SK-N-DZ (cell line): ENCODE measurements at regions not wholly inside any gene's neighbourhood (a gene's known extent, or its start where the extent isn't known, plus 50 kb on each side); places are given as distances from the start of the nearest gene placed in this dataset.

Source experiments
- DNase-seq: peaks from one replicate; pipeline ENCODE4 v3.0.0-alpha.2; 2015; ENCODE audit warnings: low spot score

DNA sequence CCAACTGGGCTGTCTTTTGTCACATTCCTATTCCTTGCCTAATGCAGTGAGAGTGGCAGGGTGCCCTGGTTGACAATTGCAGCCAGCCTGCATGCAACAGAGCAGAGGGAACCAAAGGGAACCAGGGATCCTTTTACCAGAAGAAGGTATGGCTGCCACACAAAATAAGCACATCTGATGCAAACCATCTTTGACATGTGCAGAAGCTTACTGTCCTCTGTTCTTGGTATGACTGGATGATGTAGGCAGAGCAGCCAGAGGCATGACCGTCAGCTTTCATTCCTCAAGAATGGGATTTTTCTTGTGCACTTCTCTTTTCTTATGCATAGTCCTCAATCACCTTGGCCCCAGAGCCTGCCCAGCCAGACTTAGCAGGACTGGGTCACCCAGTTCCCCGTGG lies 116.1 kb downstream of the UQCRFS1 start:
- DNase-seq, result no peak

- DNase-seq, result no peak
These were observed 119.4 kb downstream of the UQCRFS1 start for GRCh38 chr19:29093553-29093908.

DNA sequence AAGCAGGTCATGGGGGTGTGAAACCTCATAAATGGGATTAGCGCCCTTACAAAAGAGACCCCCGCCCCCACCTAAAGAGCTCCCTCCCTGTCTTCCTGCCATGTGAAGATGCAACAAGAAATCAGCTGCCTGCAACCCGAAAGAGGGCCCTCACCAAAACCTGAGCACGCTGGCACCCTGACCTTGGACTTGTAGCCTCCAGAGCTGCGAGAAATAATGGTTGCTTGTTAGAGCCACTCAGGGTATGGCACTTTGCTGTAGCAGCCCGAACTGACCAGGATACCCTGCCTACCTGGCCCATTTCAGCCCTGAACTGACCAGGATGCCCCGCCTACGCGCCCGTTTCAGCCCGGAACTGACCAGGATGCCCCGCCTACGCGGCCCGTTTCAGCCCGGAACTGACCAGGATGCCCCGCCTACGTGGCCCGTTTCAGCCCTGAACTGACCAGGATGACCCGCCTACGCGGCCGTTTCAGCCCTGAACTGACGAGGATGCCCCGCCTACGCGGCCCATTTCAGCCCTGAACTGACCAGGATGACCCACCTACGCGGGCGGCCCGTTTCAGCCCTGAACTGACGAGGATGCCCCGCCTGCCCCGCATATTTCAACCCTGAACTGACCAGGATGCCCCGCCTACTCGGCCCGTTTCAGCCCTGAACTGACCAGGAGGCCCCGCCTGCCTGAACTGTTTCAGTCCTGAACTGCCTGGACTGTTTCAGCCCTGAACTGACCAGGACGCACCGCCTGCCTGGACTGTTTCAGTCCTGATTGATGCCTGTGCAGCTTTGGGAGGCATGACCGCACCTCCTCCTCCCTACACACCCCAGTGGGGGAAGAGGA lies 120.0 kb downstream of the UQCRFS1 start:
- no peak for DNase-seq

DNA sequence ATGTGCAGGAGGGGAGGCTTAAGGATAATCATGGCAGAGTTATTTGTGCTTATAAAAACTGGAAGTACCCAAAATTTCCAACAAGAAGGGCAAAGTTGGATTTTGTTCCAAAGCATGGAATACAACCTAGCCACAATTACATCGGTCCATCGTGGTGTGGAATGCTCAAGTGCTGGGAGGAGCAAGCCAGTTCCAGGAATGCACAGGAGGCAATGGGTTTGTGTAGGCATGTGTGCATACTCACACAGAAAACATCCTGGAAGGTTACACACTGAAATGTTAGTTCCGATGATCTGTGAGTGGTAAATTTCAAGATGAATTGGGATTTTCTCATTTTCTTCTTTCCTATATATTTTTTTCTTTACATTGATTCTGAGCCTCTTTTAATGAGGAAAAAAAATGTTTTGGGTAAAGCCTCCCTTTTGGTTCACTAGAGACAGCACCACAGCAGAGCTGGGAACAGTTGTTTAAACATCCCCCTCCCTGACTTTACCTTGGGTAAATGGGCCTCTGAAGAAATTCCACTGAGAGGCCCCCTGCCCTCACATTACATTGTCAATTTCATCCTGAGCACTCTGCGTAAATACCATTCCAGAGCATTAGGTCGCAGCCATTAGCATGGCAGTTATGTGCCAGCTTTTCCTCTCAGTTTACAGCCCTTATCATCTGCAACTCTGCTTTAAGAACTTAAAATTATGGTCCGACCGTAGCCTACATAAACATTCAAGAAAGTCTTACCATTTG lies 122.0 kb downstream of the UQCRFS1 start:
- no peak for DNase-seq

DNA sequence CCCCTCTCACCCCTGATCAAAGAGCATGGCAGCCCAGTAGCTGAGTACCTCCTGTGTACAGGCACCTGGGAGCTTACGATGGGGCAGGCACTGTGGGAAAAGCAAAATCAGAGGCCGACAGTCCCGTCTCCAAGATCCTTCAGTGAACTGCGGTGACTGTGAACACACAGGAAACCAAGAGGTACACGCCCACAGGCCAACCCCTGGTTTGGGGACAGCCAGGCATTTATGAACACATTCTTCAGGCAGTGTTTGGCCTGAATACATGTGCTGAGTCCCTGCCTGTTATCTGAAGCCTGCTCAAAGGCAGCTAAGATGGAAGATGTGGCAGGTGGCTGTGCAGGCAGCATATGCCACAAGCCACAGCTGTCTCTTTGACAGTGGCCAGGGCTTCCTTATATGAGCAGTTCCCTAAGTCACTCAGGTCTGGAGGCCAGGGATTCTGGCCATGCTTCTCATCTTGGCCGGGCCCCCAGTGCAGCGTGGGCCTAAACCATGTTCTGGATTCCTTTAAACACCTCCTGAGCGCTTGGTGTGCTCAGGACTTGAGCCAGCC lies 123.6 kb downstream of the UQCRFS1 start:
- DNase-seq, result no peak

DNA sequence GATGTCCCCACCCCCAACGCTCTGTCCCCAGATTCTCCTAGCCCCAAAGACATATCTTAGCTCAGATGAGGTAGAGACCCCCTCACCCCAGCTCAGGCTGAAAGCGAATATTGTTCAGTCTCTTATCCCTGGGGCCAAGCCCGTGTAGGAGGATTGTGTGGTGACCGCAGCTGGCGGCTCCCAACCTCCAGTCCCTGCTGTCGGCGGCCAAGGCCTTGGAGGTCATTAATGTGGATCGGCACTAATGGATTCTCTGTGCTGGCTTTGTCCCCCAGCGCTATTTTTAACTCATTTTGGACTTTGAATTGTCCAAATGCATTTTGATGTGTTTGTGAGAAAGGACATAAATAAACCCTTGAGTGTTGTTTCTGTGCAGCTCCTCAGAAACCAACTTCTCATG lies 124.2 kb downstream of the UQCRFS1 start:
- no peak for DNase-seq

DNA sequence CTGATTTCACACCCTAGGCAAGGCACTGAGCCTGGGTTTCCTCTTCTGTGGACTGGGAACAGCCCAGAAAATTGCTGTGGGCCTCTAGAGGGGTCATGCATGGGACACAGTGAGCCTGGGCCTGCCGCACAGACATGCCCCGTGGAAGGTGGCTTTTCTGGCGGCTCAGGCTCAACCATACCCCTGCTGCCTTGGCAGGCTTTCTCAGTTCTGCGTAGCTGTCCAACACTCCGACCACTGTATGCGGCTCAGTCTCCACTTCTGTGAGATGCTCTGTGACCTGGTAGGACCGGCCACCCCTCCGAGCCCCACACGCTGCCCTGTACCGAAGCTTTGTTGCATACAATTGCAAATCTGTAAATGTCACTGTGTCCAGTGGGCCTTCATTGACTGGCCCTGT lies 126.3 kb downstream of the UQCRFS1 start:
- no peak for DNase-seq

DNA sequence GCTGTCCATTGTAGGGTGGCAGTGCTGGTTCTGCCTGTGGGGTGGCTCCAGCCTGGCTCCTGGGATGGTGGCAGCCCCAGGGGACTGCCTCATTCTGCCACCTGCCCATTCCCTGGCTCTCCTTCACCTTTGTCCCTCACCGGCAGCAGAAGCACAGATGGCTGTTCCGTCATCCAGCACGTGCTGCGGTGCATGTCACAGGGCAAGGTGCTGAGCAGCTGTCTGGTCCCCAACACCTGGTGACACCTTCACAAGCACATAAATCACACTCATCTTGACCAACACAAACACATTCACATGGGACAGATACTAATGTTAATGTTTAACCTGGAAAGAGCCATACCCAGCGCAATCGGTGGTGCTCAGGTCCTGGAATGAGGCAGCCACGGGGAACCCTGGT lies 126.8 kb downstream of the UQCRFS1 start:
- no peak for DNase-seq

DNA sequence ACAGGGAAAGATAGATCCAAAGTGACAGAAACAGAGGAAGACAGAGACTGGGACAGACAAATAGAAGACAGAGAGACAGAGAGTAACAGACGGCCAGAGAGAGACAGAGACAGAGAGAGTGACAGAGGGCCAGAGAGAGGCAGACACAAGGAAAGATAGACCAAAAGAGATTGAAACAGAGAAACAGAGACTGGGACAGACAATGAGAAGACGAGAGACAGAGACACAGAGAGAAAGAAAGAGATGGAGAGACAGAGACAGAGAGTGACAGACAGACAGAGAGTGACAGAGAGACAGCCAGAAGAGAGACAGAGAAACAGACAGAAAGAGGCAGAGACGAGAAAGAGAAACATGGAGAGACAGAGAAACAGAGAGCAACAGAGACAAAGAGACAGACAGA lies 127.3 kb downstream of the UQCRFS1 start:
- DNase-seq, result no peak

GRCh38 chr19:29085206-29085605 lies 127.7 kb downstream of the UQCRFS1 start:
- no peak for DNase-seq

- DNase-seq, result peak; percentile 10
These were observed 128.7 kb downstream of the UQCRFS1 start for GRCh38 chr19:29084266-29084665.

GRCh38 chr19:29083863-29084262 lies 129.1 kb downstream of the UQCRFS1 start:
- no peak for DNase-seq

DNA sequence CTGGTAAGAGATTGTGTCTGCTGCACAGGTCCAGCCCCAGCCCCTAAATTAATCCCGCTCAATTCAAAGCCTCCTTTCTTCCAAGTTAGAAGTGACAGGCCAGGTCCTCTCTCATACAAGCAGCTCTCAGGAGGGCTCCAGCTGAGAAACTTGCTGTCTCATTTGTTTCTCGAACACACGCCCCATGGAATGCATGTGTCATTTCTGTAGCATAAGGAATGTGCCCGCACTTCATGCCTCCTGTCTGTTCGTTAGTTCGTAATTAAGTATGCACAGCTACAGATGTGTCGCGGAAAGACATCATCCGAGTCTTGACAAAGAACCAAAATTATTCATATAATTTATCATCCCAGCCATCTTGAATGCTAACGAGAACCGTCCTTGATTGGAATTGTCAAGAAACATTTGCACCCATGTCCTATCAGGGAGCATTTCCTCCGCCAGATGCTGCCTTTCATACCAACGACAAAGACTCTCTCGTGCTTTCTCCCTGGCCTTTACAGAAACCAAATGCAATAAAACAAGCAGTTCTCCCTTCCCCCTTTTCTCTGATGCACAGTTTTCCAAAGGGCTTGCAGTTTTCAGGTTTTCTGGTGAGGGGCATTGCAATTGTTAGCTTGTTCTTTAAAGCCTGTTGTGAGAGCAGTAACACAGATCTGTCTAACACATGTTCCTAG lies 133.5 kb downstream of the UQCRFS1 start:
- no peak for DNase-seq

- no peak for DNase-seq
These were observed 136.0 kb downstream of the UQCRFS1 start for GRCh38 chr19:29076963-29077362.

GRCh38 chr19:29076161-29076560 lies 136.8 kb downstream of the UQCRFS1 start:
- no peak for DNase-seq

GRCh38 chr19:29075149-29075548 lies 137.8 kb downstream of the UQCRFS1 start:
- no peak for DNase-seq

GRCh38 chr19:29074579-29074978 lies 138.4 kb downstream of the UQCRFS1 start:
- no peak for DNase-seq

GRCh38 chr19:29067831-29068230 lies 145.1 kb downstream of the UQCRFS1 start:
- DNase-seq, result no peak

DNA sequence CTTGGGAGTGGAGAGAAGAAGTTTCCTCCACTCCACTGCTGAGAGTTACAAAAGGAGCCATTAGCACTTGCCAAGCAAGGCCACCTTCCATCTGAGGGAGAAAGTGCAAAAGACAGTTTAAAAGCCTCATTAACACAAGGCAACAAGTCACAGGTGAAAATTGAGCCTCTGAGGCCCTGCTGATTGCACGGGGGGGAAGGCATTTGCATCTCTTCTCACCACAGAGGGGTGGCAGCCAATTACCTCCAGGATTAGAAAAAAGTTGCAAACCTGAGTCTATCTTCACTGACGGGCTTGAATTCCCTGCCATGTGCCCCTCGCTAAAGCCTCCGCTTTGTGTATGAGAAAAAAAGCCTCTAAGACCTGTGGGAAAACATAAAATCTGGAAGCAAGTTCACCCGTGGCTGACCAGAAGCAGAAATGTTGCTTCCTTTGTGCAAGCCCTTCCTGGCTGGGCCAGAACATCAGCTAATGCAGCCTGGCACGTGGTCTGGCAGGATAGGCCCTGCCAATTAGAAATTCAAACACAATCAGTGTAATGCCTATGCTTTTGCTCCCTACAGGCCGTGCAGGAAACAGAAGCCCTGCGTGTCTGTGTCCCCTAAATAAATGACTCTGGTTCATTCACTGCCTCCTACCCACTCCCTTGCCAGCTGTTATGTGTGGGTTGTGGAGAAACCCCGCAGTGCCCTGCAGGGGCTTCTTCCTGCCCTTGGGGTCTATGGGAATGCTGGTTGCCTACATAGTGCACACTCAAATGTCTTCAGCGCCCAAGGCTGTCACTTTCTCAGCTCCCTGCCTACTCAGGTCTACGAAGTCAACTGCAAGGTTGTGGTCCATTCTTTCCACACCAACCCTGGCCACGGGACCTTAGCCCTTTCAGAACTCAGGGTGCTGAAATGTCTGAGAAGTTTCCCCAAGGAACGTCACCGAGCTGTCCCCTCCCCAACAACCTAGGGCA lies 150.2 kb downstream of the UQCRFS1 start:
- DNase-seq, result no peak

- DNase-seq, result no peak
These were observed 152.1 kb downstream of the UQCRFS1 start for GRCh38 chr19:29060813-29061364.

- no peak for DNase-seq
These were observed 156.4 kb downstream of the UQCRFS1 start for GRCh38 chr19:29056535-29056934.
